Breast epithelium (tissue), 4 donors: ENCODE measurements at regions not wholly inside any gene's neighbourhood (a gene's known extent, or its start where the extent isn't known, plus 50 kb on each side); places are given as distances from the start of the nearest gene placed in this dataset.
"Not testable (repeated sequence)": the region's sequence is repeated elsewhere in the genome, so short reads cannot be mapped to it uniquely, and the experiment has no call there.

Experiments used
- DNase-seq, 2 donors: peaks; one replicate each; pipeline ENCODE4 v3.0.0-alpha.2; 2019; ENCODE audit warnings: low spot score in 2 of 2
- H3K27ac ChIP-seq, 2 donors: fragments of 200-600 bp; sonication (generic) in 1 of 2; one replicate each; pipeline ENCODE4 v1.5.1; 2016 to 2019; ENCODE audit warnings: mild to moderate bottlenecking in 1 of 2
- H3K27me3 ChIP-seq, 2 donors: fragments of 200-600 bp; sonication (generic) in 1 of 2; one replicate each; pipeline versions ENCODE4 v1.5.1 to v1.6.0; 2017 to 2019; ENCODE audit warnings: control low read depth in 1 of 2, mild to moderate bottlenecking in 1 of 2
- H3K36me3 ChIP-seq: fragments of 200-600 bp; one replicate; pipeline ENCODE4 v1.5.1; 2019
- H3K4me1 ChIP-seq, 2 donors: fragments of 200-600 bp; sonication (generic); one replicate each; pipeline ENCODE4 v1.5.1; 2016 to 2019; ENCODE audit warnings: control low read depth in 1 of 2
- H3K4me3 ChIP-seq, 3 donors: fragments of 200-600 bp; sonication (generic); 1 replicate in 2 of 3; 2 replicates in 1 of 3; pipeline ENCODE4 v1.5.1; 2016 to 2019; ENCODE audit warnings: mild to moderate bottlenecking in 3 of 3, moderate library complexity in 2 of 3
- H3K9me3 ChIP-seq, 2 donors: fragments of 200-600 bp; sonication (generic) in 1 of 2; one replicate each; pipeline ENCODE4 v1.5.1; 2016 to 2019; ENCODE audit warnings: control low read depth in 1 of 2
- CTCF ChIP-seq, 3 donors: fragments of 450-650 bp; IDR thresholded peaks; one replicate each; pipeline ENCODE4 v1.5.1; 2016 to 2017; ENCODE audit warnings: antibody characterized with exemption in 3 of 3, mild to moderate bottlenecking in 3 of 3, moderate library complexity in 3 of 3
- POLR2A ChIP-seq: fragments of 450-650 bp; IDR thresholded peaks from one replicate; pipeline ENCODE4 v1.6.1; 2016; ENCODE audit warnings: antibody characterized with exemption, mild to moderate bottlenecking, moderate library complexity
- POLR2AphosphoS5 ChIP-seq, 3 donors: sonication (generic); formaldehyde crosslinking; IDR thresholded peaks; one replicate each; pipeline ENCODE4 v1.6.1; 2017; ENCODE audit warnings: antibody characterized with exemption in 3 of 3
- intact Hi-C: fragments of 100-400 bp; cut with DNase I; formaldehyde crosslinking; loops from one replicate; pipeline ENCODE4 v1.15.1; 2023; ENCODE audit warnings: low total_unique reads

- Histone ChIP-seq H3K27me3 (no peaks in the 10 kb centered on the region), H3K36me3 (no peaks in the 10 kb centered on the region), H3K4me1 (no peaks in the 10 kb centered on the region), H3K9me3 (no peaks in the 10 kb centered on the region), H3K4me3 (no peak overlapping the region), H3K27ac (no peak overlapping the region)
- TF ChIP-seq CTCF (IDR thresholded peaks at IDR 0.05) (no peak), POLR2A (no peak), POLR2AphosphoS5 (IDR thresholded peaks at IDR 0.05) (no peak)
- intact Hi-C loops: no loop called here
- no peak for DNase-seq
Measured at GRCh38 chr3:190941694-190942260, 79.3 kb upstream of the GMNC start.

GRCh38 chr3:190934616-190935015 lies 72.1 kb upstream of the GMNC start:
- H3K4me1 ChIP-seq, H3K4me3 ChIP-seq, DNase-seq, H3K27ac ChIP-seq, H3K36me3 ChIP-seq, H3K27me3 ChIP-seq, H3K9me3 ChIP-seq, intact Hi-C loops: not testable (repeated sequence)

- Histone ChIP-seq H3K9me3 (no peaks in the 10 kb centered on the region), H3K27me3 (no peaks in the 10 kb centered on the region), H3K4me3 (no peak overlapping the region), H3K4me1 (no peaks in the 10 kb centered on the region), H3K27ac (no peak overlapping the region), H3K36me3 (no peaks in the 10 kb centered on the region)
- no peak for DNase-seq
- intact Hi-C loops: no loop called here
- TF ChIP-seq POLR2AphosphoS5 (IDR thresholded peaks at IDR 0.05) (no peak), POLR2A (no peak), CTCF (IDR thresholded peaks at IDR 0.05) (no peak)
Measured at GRCh38 chr3:190926619-190927018, 64.1 kb upstream of the GMNC start.

GRCh38 chr3:190912736-190913135 lies 50.2 kb upstream of the GMNC start:
- Histone ChIP-seq H3K4me1 (no peaks in the 10 kb centered on the region), H3K27me3 (no peaks in the 10 kb centered on the region), H3K27ac (no peak overlapping the region), H3K9me3 (no peaks in the 10 kb centered on the region), H3K4me3 (no peak overlapping the region), H3K36me3 (no peaks in the 10 kb centered on the region)
- TF ChIP-seq POLR2A (no peak), CTCF (IDR thresholded peaks at IDR 0.05) (no peak), POLR2AphosphoS5 (IDR thresholded peaks at IDR 0.05) (no peak)
- intact Hi-C loops: no loop called here
- no peak for DNase-seq
